HUES6 (cell line): ENCODE measurements at regions not wholly inside any gene's neighbourhood (a gene's known extent, or its start where the extent isn't known, plus 50 kb on each side); places are given as distances from the start of the nearest gene placed in this dataset.

ENCODE experiments used
- H3K27ac ChIP-seq: 2 replicates; pipeline ENCODE4 v1.7.0; 2013; ENCODE audit warnings: low read depth, mild to moderate bottlenecking, low read length, inconsistent platforms
- H3K27me3 ChIP-seq: 2 replicates; pipeline ENCODE4 v1.6.1; 2013; ENCODE audit warnings: low read length; ENCODE audit not compliant: control insufficient read depth, insufficient read depth
- H3K36me3 ChIP-seq: 2 replicates; pipeline ENCODE4 v1.6.1; 2013; ENCODE audit warnings: low read length; ENCODE audit not compliant: control insufficient read depth, insufficient read depth
- H3K4me1 ChIP-seq: 2 replicates; pipeline ENCODE4 v1.6.1; 2013; ENCODE audit warnings: low read length; ENCODE audit not compliant: control insufficient read depth, insufficient read depth
- H3K4me3 ChIP-seq: 2 replicates; pipeline ENCODE4 v1.5.1; 2013; ENCODE audit warnings: low read depth, low read length
- H3K9ac ChIP-seq: one replicate; pipeline ENCODE4 v1.6.1; 2013; ENCODE audit warnings: mild to moderate bottlenecking, low read length
- H3K9me3 ChIP-seq: 2 replicates; pipeline ENCODE4 v1.6.1; 2013; ENCODE audit warnings: low read depth, low read length; ENCODE audit not compliant: control insufficient read depth, insufficient read depth

GRCh38 chr9:99475401-99476065 is 253.5 kb downstream of the SEC61B start:
- Histone ChIP-seq H3K27me3 (no peaks in the 10 kb centered on the region), H3K36me3 (no peaks in the 10 kb centered on the region), H3K4me1 (peaks cover 7% of the 10 kb centered on the region; the same call in 1 of the 2 replicates), H3K27ac (no peak overlapping the region), H3K9ac (no peak overlapping the region), H3K9me3 (no peaks in the 10 kb centered on the region), H3K4me3 (no peak overlapping the region)

DNA sequence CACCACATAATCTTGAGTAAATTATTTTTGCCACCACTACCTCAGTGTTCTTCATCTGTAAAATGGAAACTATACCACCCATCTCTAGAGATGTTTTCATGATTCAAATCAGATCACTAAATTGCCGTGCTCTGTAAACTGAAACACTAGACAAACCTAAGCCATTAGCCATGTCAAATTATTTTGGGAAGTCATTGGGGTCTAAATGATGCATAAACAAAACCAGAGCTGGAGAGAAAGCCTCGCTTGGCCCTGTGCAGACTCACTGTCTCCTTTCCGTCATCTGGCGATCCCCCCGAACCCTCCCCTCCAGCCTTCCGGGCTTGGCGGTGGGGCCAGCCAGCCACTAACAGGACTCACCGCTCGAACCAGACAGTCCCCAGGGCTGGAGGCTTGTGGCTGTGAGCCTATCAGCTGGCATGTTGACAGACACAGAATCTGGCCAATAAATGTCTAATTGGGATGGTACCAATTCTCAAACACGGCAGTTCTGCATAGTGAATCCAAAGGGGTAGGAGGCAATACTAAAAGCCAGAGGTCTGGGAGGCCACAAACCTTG is 256.5 kb downstream of the SEC61B start:
- no peak overlapping the region for H3K9ac ChIP-seq
- no peaks in the 10 kb centered on the region for H3K27me3 ChIP-seq

GRCh38 chr9:99479929-99480328 is 257.8 kb downstream of the SEC61B start:
- Histone ChIP-seq H3K9me3 (no peaks in the 10 kb centered on the region), H3K9ac (no peak overlapping the region), H3K4me1 (peaks cover 7% of the 10 kb centered on the region; the same call in 1 of the 2 replicates), H3K36me3 (no peaks in the 10 kb centered on the region), H3K27ac (no peak overlapping the region), H3K27me3 (no peaks in the 10 kb centered on the region), H3K4me3 (no peak overlapping the region)

More for the DNA sequence above, 256.5 kb downstream of the SEC61B start:
- H3K9me3 ChIP-seq, result no peaks in the 10 kb centered on the region
- no peak overlapping the region for H3K4me3 ChIP-seq
- no peaks in the 10 kb centered on the region for H3K36me3 ChIP-seq
- H3K4me1 ChIP-seq, result peaks cover 7% of the 10 kb centered on the region; the same call in 1 of the 2 replicates
- H3K27ac ChIP-seq, result no peak overlapping the region

DNA sequence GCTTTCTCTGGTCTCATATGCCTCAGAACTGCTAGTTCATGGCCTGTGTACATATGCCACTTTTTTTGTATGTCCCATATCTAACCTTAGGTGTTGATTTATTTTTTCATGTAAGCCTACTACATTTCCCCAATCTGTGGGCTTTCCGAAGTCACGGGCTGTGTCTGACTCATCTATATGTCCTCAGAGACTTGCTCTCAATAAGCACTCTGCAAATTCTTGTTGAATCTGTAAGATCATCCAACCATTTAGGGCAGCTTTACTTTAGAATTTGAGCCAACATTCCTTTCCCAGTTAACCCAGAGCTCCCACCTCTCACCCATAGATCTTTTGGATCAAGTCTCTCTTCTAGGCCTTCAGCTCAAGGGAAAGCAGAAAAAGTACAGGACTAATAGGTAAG is 263.4 kb downstream of the SEC61B start:
- Histone ChIP-seq H3K4me3 (no peak overlapping the region), H3K27ac (no peak overlapping the region), H3K9me3 (no peaks in the 10 kb centered on the region), H3K9ac (no peak overlapping the region), H3K4me1 (peaks cover 18% of the 10 kb centered on the region), H3K27me3 (peaks cover 10% of the 10 kb centered on the region; the same call in 1 of the 2 replicates), H3K36me3 (no peaks in the 10 kb centered on the region)

- Histone ChIP-seq H3K36me3 (no peaks in the 10 kb centered on the region), H3K4me3 (no peak overlapping the region), H3K27ac (no peak overlapping the region), H3K9ac (no peak overlapping the region), H3K27me3 (peaks cover 10% of the 10 kb centered on the region; the same call in 1 of the 2 replicates), H3K4me1 (peaks cover 20% of the 10 kb centered on the region), H3K9me3 (no peaks in the 10 kb centered on the region)
These were observed 264.6 kb downstream of the SEC61B start for GRCh38 chr9:99486684-99487083.

- peaks cover 20% of the 10 kb centered on the region for H3K4me1 ChIP-seq
- no peak overlapping the region for H3K27ac ChIP-seq
- no peak overlapping the region for H3K4me3 ChIP-seq
- no peaks in the 10 kb centered on the region for H3K9me3 ChIP-seq
- H3K36me3 ChIP-seq, result no peaks in the 10 kb centered on the region
- H3K27me3 ChIP-seq, result peaks cover 10% of the 10 kb centered on the region; the same call in 1 of the 2 replicates
- no peak overlapping the region for H3K9ac ChIP-seq
These were observed 266.3 kb downstream of the SEC61B start for GRCh38 chr9:99488131-99489059.

DNA sequence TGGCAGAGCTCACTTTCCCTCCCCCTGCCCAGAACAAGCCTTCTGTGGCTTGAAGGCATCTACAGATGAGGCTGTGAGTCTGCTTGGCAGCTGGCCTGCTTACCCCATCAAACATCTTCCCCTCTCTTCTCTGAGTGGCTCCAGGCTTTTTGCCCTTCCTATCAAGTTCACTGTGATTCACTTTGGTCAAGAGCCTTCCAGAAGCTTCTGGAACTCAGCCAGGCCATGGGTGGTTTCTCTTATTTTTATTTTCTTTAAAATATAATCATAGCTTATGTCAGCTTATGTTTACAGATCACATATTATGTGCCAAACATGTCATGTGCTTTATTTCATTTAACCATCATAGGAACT is 267.0 kb downstream of the SEC61B start:
- Histone ChIP-seq H3K36me3 (no peaks in the 10 kb centered on the region), H3K9ac (no peak overlapping the region), H3K4me1 (peaks cover 20% of the 10 kb centered on the region), H3K4me3 (no peak overlapping the region), H3K27me3 (peaks cover 10% of the 10 kb centered on the region; the same call in 1 of the 2 replicates), H3K9me3 (no peaks in the 10 kb centered on the region), H3K27ac (no peak overlapping the region)

DNA sequence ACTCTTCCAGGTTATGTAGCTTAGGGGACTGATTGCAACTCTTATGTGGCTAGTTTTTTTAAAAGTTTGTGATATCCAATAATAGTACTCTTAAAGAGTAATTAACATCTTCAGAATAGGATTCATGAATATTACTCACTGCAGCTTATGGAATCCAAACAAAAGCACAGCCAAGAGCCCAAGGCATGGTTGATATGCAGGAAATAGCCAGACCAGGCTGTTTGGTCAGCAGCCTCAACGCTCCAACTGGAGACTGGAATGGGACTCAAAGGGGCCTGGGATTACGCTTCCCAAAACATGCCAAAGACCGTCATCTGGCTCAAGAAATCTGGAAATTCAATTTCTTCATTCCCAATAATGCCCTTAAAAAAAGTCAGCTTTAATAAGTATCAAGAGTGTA is 268.6 kb downstream of the SEC61B start:
- peaks cover 20% of the 10 kb centered on the region for H3K4me1 ChIP-seq
- no peaks in the 10 kb centered on the region for H3K9me3 ChIP-seq
- H3K27ac ChIP-seq, result no peak overlapping the region
- H3K27me3 ChIP-seq, result peaks cover 10% of the 10 kb centered on the region; the same call in 1 of the 2 replicates
- no peak overlapping the region for H3K4me3 ChIP-seq
- no peak overlapping the region for H3K9ac ChIP-seq
- H3K36me3 ChIP-seq, result no peaks in the 10 kb centered on the region

GRCh38 chr9:99491408-99492158 is 269.5 kb downstream of the SEC61B start:
- Histone ChIP-seq H3K9me3 (no peaks in the 10 kb centered on the region), H3K27ac (no peak overlapping the region), H3K27me3 (peaks cover 9% of the 10 kb centered on the region; the same call in 1 of the 2 replicates), H3K4me1 (peaks cover 20% of the 10 kb centered on the region), H3K36me3 (no peaks in the 10 kb centered on the region), H3K4me3 (no peak overlapping the region), H3K9ac (no peak overlapping the region)

DNA sequence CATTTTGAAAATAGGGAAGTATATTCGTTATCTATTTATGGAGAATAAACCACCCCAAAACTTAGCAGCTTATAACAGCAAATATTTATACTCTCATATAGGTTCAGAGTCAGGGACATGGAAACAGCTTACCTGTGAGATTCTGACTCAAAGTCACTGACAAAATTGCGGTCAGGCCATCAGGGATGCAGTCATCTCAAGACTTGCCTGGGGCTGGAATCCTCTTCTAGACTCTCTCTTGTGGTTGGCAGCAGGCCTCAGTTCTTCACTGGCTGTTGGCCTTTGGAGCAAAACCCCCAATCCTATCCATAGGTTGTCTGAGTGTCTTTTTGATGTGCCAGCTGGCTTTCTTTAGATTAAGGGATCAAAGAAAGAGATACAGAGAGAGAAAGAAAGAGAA is 275.6 kb downstream of the SEC61B start:
- no peaks in the 10 kb centered on the region for H3K4me1 ChIP-seq
- H3K27me3 ChIP-seq, result no peaks in the 10 kb centered on the region
- H3K9ac ChIP-seq, result no peak overlapping the region
- H3K9me3 ChIP-seq, result peaks cover 5% of the 10 kb centered on the region; the same call in 1 of the 2 replicates
- H3K4me3 ChIP-seq, result no peak overlapping the region
- no peak overlapping the region for H3K27ac ChIP-seq
- H3K36me3 ChIP-seq, result no peaks in the 10 kb centered on the region
